WTC11 (cell line): ENCODE measurements at regions not wholly inside any gene's neighbourhood (a gene's known extent, or its start where the extent isn't known, plus 50 kb on each side); places are given as distances from the start of the nearest gene placed in this dataset.

Source experiments
- ATAC-seq: fragments of 200-7000 bp; cut with Tn5 transposase; 2 replicates; pipeline ENCODE4 v1.10.0; 2021; ENCODE audit warnings: mild to moderate bottlenecking, moderate library complexity
- CTCF ChIA-PET: fragments of 300-600 bp; sonication (Branson Sonifier 250); formaldehyde crosslinking; loops from one replicate; lab custom pipeline; 2021; ENCODE audit warnings: antibody characterized with exemption; lab: Charles Lee
- POLR2A ChIA-PET: fragments of 350-600 bp; sonication (Branson Sonifier 250); formaldehyde crosslinking; loops from one replicate; lab custom pipeline; 2021; ENCODE audit warnings: antibody characterized with exemption; lab: Charles Lee
- DNase-seq: peaks from one replicate; pipeline ENCODE4 v3.0.0; 2021; ENCODE audit warnings: low spot score
- H3K27ac Mint-ChIP-seq: 2 replicates; pipeline ENCODE4 v1.8.0; 2021; ENCODE audit warnings: mixed read lengths
- H3K27me3 Mint-ChIP-seq: 2 replicates; pipeline ENCODE4 v1.8.0; 2021; ENCODE audit warnings: low read depth, mild to moderate bottlenecking, moderate library complexity, mixed read lengths
- H3K36me3 Mint-ChIP-seq: 2 replicates; pipeline ENCODE4 v1.8.0; 2021; ENCODE audit warnings: mixed read lengths
- H3K4me1 Mint-ChIP-seq: 2 replicates; pipeline ENCODE4 v1.8.0; 2022; ENCODE audit warnings: mixed read lengths
- H3K4me3 Mint-ChIP-seq: 2 replicates; pipeline ENCODE4 v1.8.0; 2021; ENCODE audit warnings: mild to moderate bottlenecking, moderate library complexity, mixed read lengths
- H3K9me3 Mint-ChIP-seq: 2 replicates; pipeline ENCODE4 v1.8.0; 2021; ENCODE audit warnings: mixed read lengths
- AFF4 ChIP-seq: sonication (generic); formaldehyde crosslinking; IDR thresholded peaks from 2 replicates; pipeline ENCODE4 v1.8.1; 2023; ENCODE audit warnings: mild to moderate bottlenecking, missing genetic modification reagents, borderline replicate concordance
- AR ChIP-seq: fragments of 250-450 bp; sonication (Bioruptor Pico); IDR thresholded peaks from 2 replicates; pipeline ENCODE4 v1.9.0; 2021; ENCODE audit warnings: mild to moderate bottlenecking
- CREM ChIP-seq: sonication (generic); formaldehyde crosslinking; IDR thresholded peaks from 2 replicates; pipeline ENCODE4 v1.8.1; 2022; ENCODE audit warnings: mild to moderate bottlenecking, missing genetic modification reagents, moderate library complexity
- ERG ChIP-seq: fragments of 250-450 bp; sonication (Bioruptor Pico); IDR thresholded peaks from 2 replicates; pipeline ENCODE4 v1.8.0; 2021; ENCODE audit warnings: mild to moderate bottlenecking
- ESRRA ChIP-seq: sonication (generic); formaldehyde crosslinking; IDR thresholded peaks from 2 replicates; pipeline ENCODE4 v1.8.1; 2022; ENCODE audit warnings: mild to moderate bottlenecking, missing genetic modification reagents, borderline replicate concordance
- ETV6 ChIP-seq: sonication (generic); formaldehyde crosslinking; IDR thresholded peaks from 2 replicates; pipeline ENCODE4 v1.8.1; 2022; ENCODE audit warnings: mild to moderate bottlenecking, missing genetic modification reagents
- FOXK1 ChIP-seq: sonication (generic); formaldehyde crosslinking; IDR thresholded peaks from 2 replicates; pipeline ENCODE4 v1.8.0; 2022; ENCODE audit warnings: mild to moderate bottlenecking, moderate library complexity, missing genetic modification reagents
- IRF1 ChIP-seq: sonication (generic); formaldehyde crosslinking; IDR thresholded peaks from 2 replicates; pipeline ENCODE4 v1.8.0; 2023; ENCODE audit warnings: missing genetic modification reagents
- MAX ChIP-seq: sonication (generic); formaldehyde crosslinking; IDR thresholded peaks from 2 replicates; pipeline ENCODE4 v1.8.0; 2022; ENCODE audit warnings: mild to moderate bottlenecking, missing genetic modification reagents
- NR1H2 ChIP-seq: sonication (generic); formaldehyde crosslinking; IDR thresholded peaks from 2 replicates; pipeline ENCODE4 v1.9.0; 2021; ENCODE audit warnings: mild to moderate bottlenecking, moderate library complexity, missing genetic modification reagents
- OVOL2 ChIP-seq: fragments of 250-450 bp; sonication (Bioruptor Pico); IDR thresholded peaks from 2 replicates; pipeline ENCODE4 v1.9.0; 2021; ENCODE audit warnings: mild to moderate bottlenecking, borderline replicate concordance
- PREB ChIP-seq: sonication (generic); formaldehyde crosslinking; IDR thresholded peaks from 2 replicates; pipeline ENCODE4 v1.8.1; 2022; ENCODE audit warnings: mild to moderate bottlenecking, missing genetic modification reagents, moderate library complexity, borderline replicate concordance
- RELA ChIP-seq: sonication (generic); formaldehyde crosslinking; IDR thresholded peaks from 2 replicates; pipeline ENCODE4 v1.8.1; 2022; ENCODE audit warnings: missing genetic modification reagents, mild to moderate bottlenecking, borderline replicate concordance
- TP53 ChIP-seq: sonication (generic); formaldehyde crosslinking; IDR thresholded peaks from 2 replicates; pipeline ENCODE4 v1.8.1; 2023; ENCODE audit warnings: mild to moderate bottlenecking, missing genetic modification reagents
- USF2 ChIP-seq: sonication (generic); formaldehyde crosslinking; IDR thresholded peaks from 2 replicates; pipeline ENCODE4 v1.8.1; 2023; ENCODE audit warnings: mild to moderate bottlenecking, missing genetic modification reagents, moderate library complexity
- ZNF219 ChIP-seq: sonication (generic); formaldehyde crosslinking; IDR thresholded peaks from 2 replicates; pipeline ENCODE4 v1.8.0; 2023; ENCODE audit warnings: missing genetic modification reagents, mild to moderate bottlenecking, borderline replicate concordance

- TF ChIP-seq ERG = no peak
- no peak for TF ChIP-seq ETV6 (CRISPR knock-in tag)
- TF ChIP-seq IRF1 (CRISPR knock-in tag) = no peak
- no peak for TF ChIP-seq ZNF219 (CRISPR knock-in tag)
- no peak for TF ChIP-seq TP53
- no peak for TF ChIP-seq AR (CRISPR knock-in tag)
Measured at GRCh38 chr5:60356745-60357144, 343.2 kb downstream of the DEPDC1B start (continued).

GRCh38 chr5:60355181-60355580 is 344.8 kb downstream of the DEPDC1B start:
- POLR2A ChIA-PET = no interaction called here
- Mint-ChIP-seq H3K27ac (no peak overlapping the region), H3K36me3 (no peaks in the 10 kb centered on the region), H3K27me3 (no peaks in the 10 kb centered on the region), H3K4me3 (no peak overlapping the region), H3K9me3 (no peaks in the 10 kb centered on the region), H3K4me1 (no peaks in the 10 kb centered on the region)
- ATAC-seq (no peak), DNase-seq (no peak)
- TF ChIP-seq USF2 (CRISPR knock-in tag) (no peak), AFF4 (CRISPR knock-in tag) (no peak), MAX (CRISPR knock-in tag) (no peak), ERG (no peak), FOXK1 (CRISPR knock-in tag) (no peak), ESRRA (no peak), NR1H2 (no peak), PREB (CRISPR knock-in tag) (no peak), OVOL2 (no peak), RELA (CRISPR knock-in tag) (no peak), CREM (no peak)
- CTCF ChIA-PET = no interaction called here
